GM12878 (cell line): ENCODE measurements at regions not wholly inside any gene's neighbourhood (a gene's known extent, or its start where the extent isn't known, plus 50 kb on each side); places are given as distances from the start of the nearest gene placed in this dataset.

Source experiments
- CTCF ChIP-seq, 3 experiments: IDR thresholded peaks in 2 of 3; conservative IDR thresholded peaks in 1 of 3; 2 replicates each; pipeline ENCODE4 v1.5.1; 2011; ENCODE audit warnings: low read depth in 3 of 3, low read length in 3 of 3, mild to moderate bottlenecking in 3 of 3, control low read depth in 2 of 3, moderate library complexity in 2 of 3, inconsistent platforms in 1 of 3, mixed read lengths in 1 of 3; ENCODE audit not compliant: control insufficient read depth in 2 of 3, insufficient read depth in 1 of 3; ENCODE audit errors: extremely low read depth in 1 of 3
- E2F8 ChIP-seq: fragments of 450-650 bp; IDR thresholded peaks from 2 replicates; pipeline ENCODE4 v1.6.1; 2018; ENCODE audit warnings: mild to moderate bottlenecking, low read depth, moderate library complexity; ENCODE audit not compliant: partially characterized antibody
- EGR1 ChIP-seq, 2 experiments: IDR thresholded peaks; 1 replicate in 1 of 2; 2 replicates in 1 of 2; pipeline ENCODE4 v1.6.1; 2011 to 2012; ENCODE audit warnings: low read depth in 2 of 2, low read length in 2 of 2, borderline replicate concordance in 1 of 2, mild to moderate bottlenecking in 1 of 2, moderate library complexity in 1 of 2
- EZH2 ChIP-seq: IDR thresholded peaks from 2 replicates; pipeline ENCODE4 v1.6.1; 2012; ENCODE audit warnings: low read depth, mild to moderate bottlenecking, control low read depth, inconsistent platforms, low read length, borderline replicate concordance; ENCODE audit not compliant: control insufficient read depth
- MXI1 ChIP-seq: fragments of 150-350 bp; IDR thresholded peaks from 2 replicates; pipeline ENCODE4 v1.6.1; 2011; ENCODE audit warnings: low read depth, mild to moderate bottlenecking, inconsistent platforms, low read length, improper control_type of control experiment
- NR2C1 ChIP-seq: fragments of 450-650 bp; IDR thresholded peaks from 2 replicates; pipeline ENCODE4 v1.6.1; 2017; ENCODE audit warnings: antibody characterized with exemption, mild to moderate bottlenecking, moderate library complexity
- POLR2AphosphoS5 ChIP-seq: IDR thresholded peaks from 2 replicates; pipeline ENCODE4 v1.6.1; 2011; ENCODE audit warnings: mild to moderate bottlenecking, low read length, inconsistent platforms
- SMAD5 ChIP-seq: IDR thresholded peaks from 2 replicates; pipeline ENCODE4 v1.6.1; 2016; ENCODE audit warnings: antibody characterized with exemption, low read depth
- TARDBP ChIP-seq: IDR thresholded peaks from 2 replicates; pipeline ENCODE4 v1.6.1; 2016; ENCODE audit warnings: borderline replicate concordance
- TF ChIP-seq, protein P1 (sequence below): fragments of 450-650 bp; IDR thresholded peaks from 2 replicates; pipeline ENCODE4 v1.6.1; 2016; ENCODE audit warnings: mild to moderate bottlenecking

GRCh38 chr15:94815914-94816313 lies 584.6 kb downstream of the MCTP2 start:
- TF ChIP-seq SMAD5: no peak
- TF ChIP-seq MXI1: no peak
- TF ChIP-seq, protein P1, sequence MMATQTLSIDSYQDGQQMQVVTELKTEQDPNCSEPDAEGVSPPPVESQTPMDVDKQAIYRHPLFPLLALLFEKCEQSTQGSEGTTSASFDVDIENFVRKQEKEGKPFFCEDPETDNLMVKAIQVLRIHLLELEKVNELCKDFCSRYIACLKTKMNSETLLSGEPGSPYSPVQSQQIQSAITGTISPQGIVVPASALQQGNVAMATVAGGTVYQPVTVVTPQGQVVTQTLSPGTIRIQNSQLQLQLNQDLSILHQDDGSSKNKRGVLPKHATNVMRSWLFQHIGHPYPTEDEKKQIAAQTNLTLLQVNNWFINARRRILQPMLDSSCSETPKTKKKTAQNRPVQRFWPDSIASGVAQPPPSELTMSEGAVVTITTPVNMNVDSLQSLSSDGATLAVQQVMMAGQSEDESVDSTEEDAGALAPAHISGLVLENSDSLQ: no peak
- TF ChIP-seq POLR2AphosphoS5: no peak
- TF ChIP-seq CTCF (IDR thresholded peaks at IDR 0.05 in 2 of 3, conservative IDR thresholded peaks at IDR 0.05 in 1 of 3; ENCODE audit: control insufficient read depth in 2 of 3, extremely low read depth in 1 of 3, insufficient read depth in 1 of 3, low read depth in 3 of 3, low read length in 3 of 3): no peak
- TF ChIP-seq NR2C1: no peak
- TF ChIP-seq EZH2: no peak
- no peak for TF ChIP-seq EGR1 (IDR thresholded peaks at IDR 0.05; ENCODE audit: borderline replicate concordance in 1 of 2, low read depth in 2 of 2, low read length in 2 of 2)
- TF ChIP-seq E2F8: no peak
- no peak for TF ChIP-seq TARDBP
